ENCODE measurements at regions not wholly inside any gene's neighbourhood (a gene's known extent, or its start where the extent isn't known, plus 50 kb on each side); places are given as distances from the start of the nearest gene placed in this dataset.

GRCh38 chr3:157610876-157611535 lies 107.8 kb upstream of the VEPH1 start:
- Histone ChIP-seq H3K36me3 (no peaks in the 10 kb centered on the region), H3K4me1 (peaks cover 0 to 4% (median 0%) of the 10 kb centered on the region in 12 donors), H3K4me3 (no peak overlapping the region), H3K27ac (no peak overlapping the region), H3K27me3 (no peaks in the 10 kb centered on the region), H3K9me3 (no peaks in the 10 kb centered on the region)
- DNase-seq (no peak), ATAC-seq (no peak)
- TF ChIP-seq CTCF (IDR thresholded peaks at IDR 0.05) (no peak), POLR2A (IDR thresholded peaks at IDR 0.05) (no peak)
- intact Hi-C loops (cut with DNase I), result loop anchor here in 2 of 10 donors (10.0 kb wide), 2 partner anchors 914 to 1184 kb away; no protein-coding TSS in a partner anchor
- 82 to 87% (median 86%) methylated on average over 7 of the region's 7 CpGs for WGBS, 4 donors

- Histone ChIP-seq H3K4me3 (no peak overlapping the region), H3K27ac (no peak overlapping the region), H3K4me1 (peaks cover 0 to 4% (median 0%) of the 10 kb centered on the region in 12 donors), H3K9me3 (no peaks in the 10 kb centered on the region), H3K36me3 (no peaks in the 10 kb centered on the region), H3K27me3 (no peaks in the 10 kb centered on the region)
- WGBS, 4 donors, result 76 to 85% (median 78%) methylated on average over 9 of the region's 9 CpGs
- TF ChIP-seq POLR2A (IDR thresholded peaks at IDR 0.05) (no peak), CTCF (IDR thresholded peaks at IDR 0.05) (no peak)
- intact Hi-C loops (cut with DNase I), result no loop called here
- DNase-seq (no peak), ATAC-seq (no peak)
These were observed 104.7 kb upstream of the VEPH1 start for GRCh38 chr3:157607826-157608405.

- Histone ChIP-seq H3K36me3 (no peaks in the 10 kb centered on the region), H3K9me3 (no peaks in the 10 kb centered on the region), H3K4me1 (peaks cover 0 to 4% (median 0%) of the 10 kb centered on the region in 12 donors), H3K4me3 (no peak overlapping the region), H3K27ac (no peak overlapping the region), H3K27me3 (no peaks in the 10 kb centered on the region)
- no peak for ATAC-seq
- intact Hi-C loops (cut with DNase I), result no loop called here
- no peak for DNase-seq
- peak in 2 of 12 donors; percentile 3 to 17 for TF ChIP-seq CTCF (IDR thresholded peaks at IDR 0.05)
- no peak for TF ChIP-seq POLR2A (IDR thresholded peaks at IDR 0.05)
- WGBS, 4 donors, result 46 to 53% (median 50%) methylated on average over 4 of the region's 4 CpGs
These were observed 103.6 kb upstream of the VEPH1 start for GRCh38 chr3:157606852-157607197.

GRCh38 chr3:157606011-157606851 lies 103.0 kb upstream of the VEPH1 start:
- peak in 3 of 4 donors; percentile 59 to 84 (median 74) for ATAC-seq

More at GRCh38 chr3:157606011-157606851, 103.0 kb upstream of the VEPH1 start:
- peaks cover 0 to 4% (median 0%) of the 10 kb centered on the region in 12 donors for H3K4me1 ChIP-seq
- no peaks in the 10 kb centered on the region for H3K27me3 ChIP-seq
- H3K4me3 ChIP-seq, result no peak overlapping the region
- TF ChIP-seq POLR2A (IDR thresholded peaks at IDR 0.05) (no peak), CTCF (IDR thresholded peaks at IDR 0.05) (peak; percentile 52 to 82 (median 70))
- intact Hi-C loops (cut with DNase I), result no loop called here
- peak; percentile 15 to 69 (median 54) for DNase-seq
- WGBS, 4 donors, result 39 to 49% (median 42%) methylated on average over 9 to 11 of the region's 11 CpGs
- no peaks in the 10 kb centered on the region for H3K36me3 ChIP-seq
- H3K9me3 ChIP-seq, result no peaks in the 10 kb centered on the region
- H3K27ac ChIP-seq, result no peak overlapping the region
